ENCODE measurements at regions not wholly inside any gene's neighbourhood (a gene's known extent, or its start where the extent isn't known, plus 50 kb on each side); places are given as distances from the start of the nearest gene placed in this dataset.

GRCh38 chr1:80164150-80164549, 1157.6 kb upstream of the ADGRL4 start:
- TF ChIP-seq CTCF (IDR thresholded peaks at IDR 0.05) (no peak), POLR2A (IDR thresholded peaks at IDR 0.05) (no peak)
